ENCODE measurements at regions not wholly inside any gene's neighbourhood (a gene's known extent, or its start where the extent isn't known, plus 50 kb on each side); places are given as distances from the start of the nearest gene placed in this dataset.
A peak's percentile ranks its signal among the peaks of the same experiment; 100 is the strongest.
"Not testable (repeated sequence)": the region's sequence is repeated elsewhere in the genome, so short reads cannot be mapped to it uniquely, and the experiment has no call there.

- DNase-seq = no peak
- H3K27ac ChIP-seq (ENCODE audit: low read length) = no peak overlapping the region
- no peak overlapping the region for H3K4me3 ChIP-seq (ENCODE audit: low read length)
- WGBS = 59% methylated on average over 3 of the region's 3 CpGs
- no peak for ATAC-seq
- intact Hi-C loops (cut with DNase I) = no loop called here
- H3K9me3 ChIP-seq (ENCODE audit: control insufficient read depth, low read length) = no peaks in the 10 kb centered on the region
- H3K27me3 ChIP-seq (ENCODE audit: control insufficient read depth, insufficient read depth) = no peaks in the 10 kb centered on the region
- no peaks in the 10 kb centered on the region for H3K4me1 ChIP-seq (ENCODE audit: control insufficient read depth, insufficient read depth, low read length)
These were observed 401.6 kb downstream of the BUD13 start for GRCh38 chr11:116371146-116371545.

DNA sequence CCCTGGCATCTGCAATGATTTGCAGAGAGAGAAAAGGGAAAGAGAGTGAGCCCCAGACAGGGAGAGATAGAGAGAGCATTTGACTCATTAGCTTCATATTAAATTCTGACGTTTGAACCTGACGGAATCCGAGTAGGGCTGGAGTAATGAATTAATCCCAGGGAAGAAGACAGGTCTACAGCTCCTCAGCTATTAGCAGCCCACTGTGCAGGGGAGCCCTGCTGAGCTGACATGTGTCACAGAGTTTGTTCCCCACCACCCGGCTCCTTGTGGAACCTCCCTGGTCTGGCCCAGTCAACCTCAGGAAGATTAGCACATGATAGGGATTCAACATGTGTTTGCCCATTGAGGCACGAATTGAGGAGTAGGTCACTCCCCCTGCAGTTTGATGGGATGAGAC lies 404.0 kb downstream of the BUD13 start:
- H3K27me3 ChIP-seq (ENCODE audit: control insufficient read depth, insufficient read depth) = no peaks in the 10 kb centered on the region
- H3K9me3 ChIP-seq (ENCODE audit: control insufficient read depth, low read length) = no peaks in the 10 kb centered on the region
- WGBS = 58% methylated on average over 5 of the region's 5 CpGs
- H3K4me1 ChIP-seq (ENCODE audit: control insufficient read depth, insufficient read depth, low read length) = no peaks in the 10 kb centered on the region
- H3K27ac ChIP-seq (ENCODE audit: low read length) = no peak overlapping the region
- ATAC-seq = no peak
- intact Hi-C loops (cut with DNase I) = no loop called here
- H3K4me3 ChIP-seq (ENCODE audit: low read length) = no peak overlapping the region
- DNase-seq = no peak

- Histone ChIP-seq H3K9me3 (ENCODE audit: control insufficient read depth, low read length) (no peaks in the 10 kb centered on the region), H3K27ac (ENCODE audit: low read length) (no peak overlapping the region), H3K27me3 (ENCODE audit: control insufficient read depth, insufficient read depth) (no peaks in the 10 kb centered on the region), H3K4me1 (ENCODE audit: control insufficient read depth, insufficient read depth, low read length) (no peaks in the 10 kb centered on the region), H3K4me3 (ENCODE audit: low read length) (no peak overlapping the region)
- 35% methylated on average over 4 of the region's 4 CpGs for WGBS
- no peak for ATAC-seq
- intact Hi-C loops (cut with DNase I) = no loop called here
- no peak for DNase-seq
These were observed 405.7 kb downstream of the BUD13 start for GRCh38 chr11:116366980-116367645.

DNA sequence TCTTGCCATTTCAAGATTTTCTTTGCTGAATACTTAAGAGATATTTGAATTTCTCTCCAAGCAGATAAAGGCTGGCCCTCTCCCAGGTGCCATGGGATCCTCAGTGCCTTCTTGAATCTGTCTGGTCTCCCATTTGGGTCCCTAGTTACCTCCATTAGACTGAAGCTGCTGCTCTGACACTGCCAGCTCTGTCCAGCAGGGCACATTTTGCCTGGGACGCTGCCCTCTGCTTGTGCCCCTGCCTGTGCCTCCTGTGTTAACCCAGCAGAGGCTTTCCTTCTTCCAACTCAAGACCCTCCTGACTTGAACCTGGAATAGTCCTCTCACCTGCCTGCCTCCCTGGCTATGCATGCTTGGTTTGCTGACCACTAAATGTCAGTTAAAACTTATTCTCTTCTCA lies 406.3 kb downstream of the BUD13 start:
- intact Hi-C loops (cut with DNase I) = no loop called here
- Histone ChIP-seq H3K9me3 (ENCODE audit: control insufficient read depth, low read length) (no peaks in the 10 kb centered on the region), H3K4me3 (ENCODE audit: low read length) (no peak overlapping the region), H3K27me3 (ENCODE audit: control insufficient read depth, insufficient read depth) (no peaks in the 10 kb centered on the region), H3K4me1 (ENCODE audit: control insufficient read depth, insufficient read depth, low read length) (no peaks in the 10 kb centered on the region), H3K27ac (ENCODE audit: low read length) (no peak overlapping the region)
- 57% methylated on average over 1 of the region's 1 CpG for WGBS
- ATAC-seq (no peak), DNase-seq (no peak)

DNA sequence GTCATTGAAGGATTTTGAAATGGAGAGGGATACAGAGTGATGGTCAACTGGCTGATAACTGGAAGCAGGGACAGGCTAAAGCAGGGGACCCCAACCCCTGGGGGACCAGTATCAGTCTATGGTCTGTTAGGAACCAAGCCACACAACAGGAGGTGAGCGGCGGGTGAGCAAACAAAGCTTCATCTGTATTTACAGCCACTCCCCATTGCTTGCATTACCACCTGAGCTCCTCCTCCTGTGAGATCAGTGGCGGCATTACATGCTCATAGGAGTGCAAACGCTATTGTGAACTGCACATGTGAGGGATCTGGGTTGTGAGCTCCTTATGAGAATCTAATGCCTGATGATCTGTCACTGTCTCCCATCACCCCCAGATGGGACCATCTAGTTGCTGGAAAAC lies 407.9 kb downstream of the BUD13 start:
- H3K9me3 ChIP-seq (ENCODE audit: control insufficient read depth, low read length); intact Hi-C loops (cut with DNase I); H3K27me3 ChIP-seq (ENCODE audit: control insufficient read depth, insufficient read depth); ATAC-seq; H3K4me1 ChIP-seq (ENCODE audit: control insufficient read depth, insufficient read depth, low read length); DNase-seq; H3K27ac ChIP-seq (ENCODE audit: low read length); H3K4me3 ChIP-seq (ENCODE audit: low read length): not testable (repeated sequence)
- WGBS = 95% methylated on average over 4 of the region's 4 CpGs

GRCh38 chr11:116364348-116364747 lies 408.4 kb downstream of the BUD13 start:
- no peaks in the 10 kb centered on the region for H3K9me3 ChIP-seq (ENCODE audit: control insufficient read depth, low read length)
- no peak overlapping the region for H3K27ac ChIP-seq (ENCODE audit: low read length)
- H3K27me3 ChIP-seq (ENCODE audit: control insufficient read depth, insufficient read depth) = no peaks in the 10 kb centered on the region
- no peaks in the 10 kb centered on the region for H3K4me1 ChIP-seq (ENCODE audit: control insufficient read depth, insufficient read depth, low read length)
- ATAC-seq (no peak), DNase-seq (no peak)
- intact Hi-C loops (cut with DNase I) = no loop called here
- no peak overlapping the region for H3K4me3 ChIP-seq (ENCODE audit: low read length)
- WGBS = 65% methylated on average over 4 of the region's 4 CpGs

- H3K27me3 ChIP-seq (ENCODE audit: control insufficient read depth, insufficient read depth) = no peaks in the 10 kb centered on the region
- DNase-seq = no peak
These were observed 412.4 kb downstream of the BUD13 start for GRCh38 chr11:116360221-116360941.

DNA sequence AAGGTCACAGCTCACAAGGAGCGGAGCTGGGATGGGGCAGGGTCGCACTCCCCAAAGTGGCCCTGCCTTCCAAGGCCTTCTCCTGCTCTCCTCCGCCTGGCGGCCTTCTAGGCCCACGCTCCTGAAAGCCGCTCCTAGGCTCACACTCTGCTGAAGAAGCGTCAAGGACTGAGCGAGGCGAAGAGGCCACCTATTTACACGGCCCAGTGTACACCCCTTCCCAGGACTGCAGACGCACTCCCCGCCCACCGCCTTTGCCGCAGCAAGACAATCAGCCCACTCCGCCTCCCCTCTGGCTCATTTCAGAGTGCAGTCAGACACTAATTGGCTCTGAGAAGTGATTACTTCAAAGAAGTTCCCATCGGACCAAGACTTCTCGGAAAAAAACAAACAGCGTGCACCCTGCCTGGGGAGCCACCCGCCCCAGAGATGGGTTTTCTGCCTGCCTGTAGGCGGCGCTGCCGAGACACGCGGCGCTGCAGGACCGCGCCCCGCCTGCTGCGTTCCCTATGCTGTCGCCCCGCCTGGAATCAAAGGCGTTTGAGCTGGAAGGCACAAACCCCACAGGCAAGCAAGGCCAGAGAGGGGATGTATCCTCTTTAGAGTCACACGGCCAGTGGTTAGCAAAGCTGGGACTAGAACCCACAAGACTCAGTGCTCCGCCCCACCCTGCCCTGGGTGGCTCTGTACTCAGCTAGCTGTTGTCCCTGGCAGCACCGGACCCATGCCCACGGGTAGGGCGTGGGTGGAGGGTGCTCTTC lies 414.8 kb downstream of the BUD13 start:
- H3K4me1 ChIP-seq (ENCODE audit: control insufficient read depth, insufficient read depth, low read length) = no peaks in the 10 kb centered on the region
- no peak overlapping the region for H3K4me3 ChIP-seq (ENCODE audit: low read length)
- ATAC-seq (peak in 1 of 2 donors; percentile 27), DNase-seq (peak in 2 of 3 donors; percentile 56 to 59)
- H3K27ac ChIP-seq (ENCODE audit: low read length) = no peak overlapping the region
- H3K27me3 ChIP-seq (ENCODE audit: control insufficient read depth, insufficient read depth) = no peaks in the 10 kb centered on the region
- intact Hi-C loops (cut with DNase I) = no loop called here
- 35% methylated on average over 37 of the region's 37 CpGs for WGBS
- no peaks in the 10 kb centered on the region for H3K9me3 ChIP-seq (ENCODE audit: control insufficient read depth, low read length)

More at GRCh38 chr11:116360221-116360941, 412.4 kb downstream of the BUD13 start:
- no peak for ATAC-seq
- 73% methylated on average over 11 of the region's 11 CpGs for WGBS
- Histone ChIP-seq H3K4me3 (ENCODE audit: low read length) (no peak overlapping the region), H3K9me3 (ENCODE audit: control insufficient read depth, low read length) (no peaks in the 10 kb centered on the region), H3K4me1 (ENCODE audit: control insufficient read depth, insufficient read depth, low read length) (no peaks in the 10 kb centered on the region), H3K27ac (ENCODE audit: low read length) (no peak overlapping the region)
- intact Hi-C loops (cut with DNase I) = no loop called here

DNA sequence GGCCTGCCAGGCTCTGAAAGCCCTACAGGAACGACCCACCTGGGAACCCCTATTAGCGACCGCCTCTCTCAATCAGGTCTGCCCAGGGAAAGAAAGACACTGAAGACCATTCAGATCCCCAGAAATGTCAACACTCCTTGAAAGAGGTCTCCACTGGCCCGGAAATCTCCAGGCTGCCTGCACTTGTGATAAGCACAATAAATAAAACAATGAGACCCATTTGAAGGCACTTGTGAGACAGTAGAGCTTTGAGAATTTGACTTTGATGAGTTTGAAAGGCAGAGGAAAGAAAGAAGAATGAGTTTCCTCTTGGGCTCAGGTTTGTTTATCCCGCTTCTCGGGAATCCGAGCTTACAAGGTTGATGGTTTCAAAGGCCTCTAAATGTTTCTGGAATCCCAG lies 416.3 kb downstream of the BUD13 start:
- Histone ChIP-seq H3K4me1 (ENCODE audit: control insufficient read depth, insufficient read depth, low read length) (no peaks in the 10 kb centered on the region), H3K9me3 (ENCODE audit: control insufficient read depth, low read length) (no peaks in the 10 kb centered on the region), H3K4me3 (ENCODE audit: low read length) (no peak overlapping the region), H3K27ac (ENCODE audit: low read length) (no peak overlapping the region), H3K27me3 (ENCODE audit: control insufficient read depth, insufficient read depth) (no peaks in the 10 kb centered on the region)
- no peak for DNase-seq
- intact Hi-C loops (cut with DNase I) = no loop called here
- 60% methylated on average over 7 of the region's 7 CpGs for WGBS
- no peak for ATAC-seq

- H3K27ac ChIP-seq (ENCODE audit: low read length) = no peak overlapping the region
- no peaks in the 10 kb centered on the region for H3K27me3 ChIP-seq (ENCODE audit: control insufficient read depth, insufficient read depth)
- ATAC-seq (no peak), DNase-seq (no peak)
- no peaks in the 10 kb centered on the region for H3K4me1 ChIP-seq (ENCODE audit: control insufficient read depth, insufficient read depth, low read length)
- intact Hi-C loops (cut with DNase I) = no loop called here
- WGBS = 70% methylated on average over 1 of the region's 1 CpG
- no peak overlapping the region for H3K4me3 ChIP-seq (ENCODE audit: low read length)
- H3K9me3 ChIP-seq (ENCODE audit: control insufficient read depth, low read length) = no peaks in the 10 kb centered on the region
These were observed 417.7 kb downstream of the BUD13 start for GRCh38 chr11:116355104-116355503.

DNA sequence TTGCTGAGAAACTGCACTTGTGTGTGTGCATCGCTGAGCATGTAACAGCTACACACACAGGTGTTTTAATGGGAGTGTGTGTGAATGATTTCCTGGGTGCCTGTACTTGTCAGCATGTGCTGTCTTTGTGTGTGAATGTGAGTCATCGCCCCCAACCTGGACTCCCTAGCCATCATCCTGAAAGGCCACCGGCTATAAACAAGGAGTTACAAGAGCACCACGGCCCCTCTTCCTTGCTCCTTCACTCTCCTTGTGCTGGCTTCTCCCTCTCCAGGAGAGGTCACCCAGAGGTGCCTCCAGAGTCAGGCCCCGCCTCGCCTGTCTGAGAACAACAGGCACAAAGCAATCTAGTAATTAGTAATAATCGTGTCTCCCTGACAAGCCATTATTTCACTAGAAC lies 419.2 kb downstream of the BUD13 start:
- intact Hi-C loops (cut with DNase I) = no loop called here
- H3K4me1 ChIP-seq (ENCODE audit: control insufficient read depth, insufficient read depth, low read length) = no peaks in the 10 kb centered on the region
- 77% methylated on average over 7 of the region's 7 CpGs for WGBS
- no peaks in the 10 kb centered on the region for H3K9me3 ChIP-seq (ENCODE audit: control insufficient read depth, low read length)
- H3K4me3 ChIP-seq (ENCODE audit: low read length) = no peak overlapping the region
- DNase-seq (no peak), ATAC-seq (no peak)
- no peaks in the 10 kb centered on the region for H3K27me3 ChIP-seq (ENCODE audit: control insufficient read depth, insufficient read depth)
- no peak overlapping the region for H3K27ac ChIP-seq (ENCODE audit: low read length)

Data from right cardiac atrium (tissue), 5 donors.